ENCODE measurements at regions not wholly inside any gene's neighbourhood (a gene's known extent, or its start where the extent isn't known, plus 50 kb on each side); places are given as distances from the start of the nearest gene placed in this dataset.

DNA sequence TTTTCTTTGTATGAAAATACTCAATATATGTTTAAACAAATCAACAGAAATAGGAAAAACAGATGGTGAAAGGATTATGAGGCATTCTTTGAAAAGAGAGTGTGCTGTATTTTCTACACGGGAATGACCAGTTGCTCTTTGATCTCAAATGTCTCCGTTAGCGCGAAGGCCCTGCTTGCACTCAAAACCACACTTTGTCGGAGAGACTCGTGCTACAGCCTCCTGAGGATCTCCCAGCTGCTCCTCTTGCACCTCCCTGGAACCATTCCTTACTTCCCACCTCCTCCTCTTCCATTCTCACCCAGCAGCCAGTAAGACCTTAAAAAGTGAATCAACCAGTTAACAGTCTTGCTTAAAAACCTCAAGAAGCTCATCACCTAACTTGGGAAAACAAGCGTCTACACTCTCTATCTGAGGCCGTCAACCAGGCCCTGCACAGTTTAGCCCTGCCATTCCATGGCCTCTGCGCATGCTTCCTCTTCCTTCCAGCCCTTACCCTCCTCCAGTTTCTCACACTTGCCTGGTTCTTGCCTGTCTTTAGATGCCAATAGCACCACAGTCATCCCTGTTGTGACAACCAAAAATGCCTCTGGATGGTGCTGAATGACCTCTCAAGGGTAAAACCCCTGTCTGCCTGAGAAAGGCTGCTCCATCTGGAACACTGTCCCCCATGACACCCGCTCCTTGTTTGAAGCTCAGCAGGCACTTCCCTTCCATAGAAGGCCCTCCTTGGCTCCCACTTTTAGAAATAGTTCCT lies 594.7 kb upstream of the WWC1 start:
- 71 to 88% (median 83%) methylated on average over 10 of the region's 10 CpGs for WGBS, 4 donors
- TF ChIP-seq POLR2A (IDR thresholded peaks at IDR 0.05) (no peak), CTCF (IDR thresholded peaks at IDR 0.05) (no peak)

DNA sequence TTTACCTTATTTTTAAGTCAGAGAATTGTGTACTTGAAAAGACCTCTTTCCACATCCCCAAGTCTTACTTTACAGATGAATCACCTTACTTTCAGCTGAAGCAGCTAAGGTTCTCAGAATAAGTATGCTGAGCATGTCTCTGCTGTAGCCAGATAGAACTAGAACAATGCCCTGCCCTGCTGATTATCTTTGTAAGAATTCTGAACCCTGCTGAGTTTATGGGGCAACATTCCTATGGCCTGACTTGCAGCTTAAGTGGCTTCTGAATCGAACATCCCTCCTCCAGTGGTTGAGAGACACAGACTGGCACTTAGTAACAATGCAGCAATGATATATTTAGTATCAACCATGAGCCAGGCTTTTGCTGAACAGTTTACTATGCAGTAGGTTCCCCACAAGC lies 592.0 kb upstream of the WWC1 start:
- no peak overlapping the region for H3K27ac ChIP-seq
- intact Hi-C loops (cut with DNase I), result no loop called here
- H3K9me3 ChIP-seq (replicated peaks in 1 of 3), result no peaks in the 10 kb centered on the region
- TF ChIP-seq POLR2A (IDR thresholded peaks at IDR 0.05), result no peak
- no peak for TF ChIP-seq CTCF (IDR thresholded peaks at IDR 0.05)
- no peaks in the 10 kb centered on the region for H3K27me3 ChIP-seq
- H3K4me3 ChIP-seq, result no peak overlapping the region
- H3K36me3 ChIP-seq (replicated peaks in 1 of 2), result no peaks in the 10 kb centered on the region
- H3K4me1 ChIP-seq (replicated peaks in 1 of 2), result no peaks in the 10 kb centered on the region
- no peak for DNase-seq
- WGBS, 4 donors, result 17 to 40% (median 29%) methylated on average over 1 of the region's 1 CpG

More for the DNA sequence above, 594.7 kb upstream of the WWC1 start:
- Histone ChIP-seq H3K36me3 (replicated peaks in 1 of 2) (no peaks in the 10 kb centered on the region), H3K27ac (no peak overlapping the region), H3K4me3 (no peak overlapping the region), H3K4me1 (replicated peaks in 1 of 2) (no peaks in the 10 kb centered on the region), H3K27me3 (no peaks in the 10 kb centered on the region), H3K9me3 (replicated peaks in 1 of 3) (no peaks in the 10 kb centered on the region)
- intact Hi-C loops (cut with DNase I), result no loop called here
- no peak for DNase-seq

DNA sequence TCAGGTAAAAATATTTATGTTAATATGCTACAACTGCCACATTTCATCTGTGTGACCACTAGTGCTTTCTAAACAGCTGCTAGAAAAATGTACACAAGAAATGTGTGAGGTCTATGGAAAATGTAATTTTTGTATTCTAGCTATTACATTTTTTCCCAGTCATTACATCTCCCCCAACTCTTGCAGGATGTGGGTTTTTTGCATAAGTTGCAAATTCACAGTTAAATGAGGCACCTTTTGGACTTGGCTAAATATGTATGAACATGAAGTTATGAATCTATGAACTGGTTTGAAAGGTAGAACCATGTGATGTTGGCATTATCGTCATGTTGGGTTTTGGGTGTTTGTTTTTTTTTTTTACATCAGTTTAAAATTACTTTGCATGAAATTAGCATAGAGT lies 590.4 kb upstream of the WWC1 start:
- no peaks in the 10 kb centered on the region for H3K27me3 ChIP-seq
- DNase-seq, result no peak
- no peak for TF ChIP-seq CTCF (IDR thresholded peaks at IDR 0.05)
- TF ChIP-seq POLR2A (IDR thresholded peaks at IDR 0.05), result no peak
- intact Hi-C loops (cut with DNase I), result no loop called here
- H3K4me1 ChIP-seq (replicated peaks in 1 of 2), result no peaks in the 10 kb centered on the region
- WGBS, 4 donors, result 79 to 92% (median 88%) methylated on average over 1 of the region's 1 CpG
- no peaks in the 10 kb centered on the region for H3K36me3 ChIP-seq (replicated peaks in 1 of 2)
- H3K4me3 ChIP-seq, result no peak overlapping the region
- no peaks in the 10 kb centered on the region for H3K9me3 ChIP-seq (replicated peaks in 1 of 3)
- no peak overlapping the region for H3K27ac ChIP-seq

DNA sequence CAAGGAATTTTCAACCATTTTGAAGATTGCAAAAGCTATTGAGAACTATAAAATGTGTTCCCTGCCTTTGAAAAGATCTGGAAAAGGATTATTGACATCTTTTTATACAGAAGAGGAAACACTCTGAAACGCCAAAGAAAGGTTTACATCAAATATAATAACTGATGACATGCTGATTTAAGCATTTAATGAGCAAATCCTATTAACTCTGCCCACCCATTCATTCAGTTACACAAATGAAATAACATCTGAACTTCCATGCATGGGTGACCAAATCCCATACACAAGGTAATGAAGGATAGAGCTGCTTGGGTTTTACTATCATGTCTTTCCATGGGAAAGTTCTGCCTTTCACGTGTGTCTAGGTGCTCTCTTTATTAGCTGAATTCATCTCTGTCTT lies 589.4 kb upstream of the WWC1 start:
- Histone ChIP-seq H3K4me1 (replicated peaks in 1 of 2) (no peaks in the 10 kb centered on the region), H3K36me3 (replicated peaks in 1 of 2) (no peaks in the 10 kb centered on the region), H3K27me3 (no peaks in the 10 kb centered on the region), H3K27ac (no peak overlapping the region), H3K4me3 (no peak overlapping the region), H3K9me3 (replicated peaks in 1 of 3) (no peaks in the 10 kb centered on the region)
- 42 to 53% (median 47%) methylated on average over 2 of the region's 2 CpGs for WGBS, 4 donors
- intact Hi-C loops (cut with DNase I), result no loop called here
- DNase-seq, result no peak
- no peak for TF ChIP-seq POLR2A (IDR thresholded peaks at IDR 0.05)
- no peak for TF ChIP-seq CTCF (IDR thresholded peaks at IDR 0.05)
